Stimulated activated CD4-positive, alpha-beta T cell treated with anti-CD3 and anti-CD28 coated beads, Interleukin-15, amount 100 ng/mL, for 48 hours (primary cell): ENCODE measurements at regions not wholly inside any gene's neighbourhood (a gene's known extent, or its start where the extent isn't known, plus 50 kb on each side); places are given as distances from the start of the nearest gene placed in this dataset.

Experiments
- DNase-seq, 2 donors: peaks; one replicate each; pipeline ENCODE4 v3.0.0-alpha.2; 2020; ENCODE audit warnings: low read depth in 2 of 2

- DNase-seq = no peak
Measured at GRCh38 chr11:129324533-129325175, 51.0 kb upstream of the BARX2 start.

- DNase-seq = no peak
Measured at GRCh38 chr11:129323896-129324502, 51.6 kb upstream of the BARX2 start.

- no peak for DNase-seq
Measured at GRCh38 chr11:129322941-129323340, 52.7 kb upstream of the BARX2 start.

- no peak for DNase-seq
Measured at GRCh38 chr11:129321076-129321475, 54.6 kb upstream of the BARX2 start.

GRCh38 chr11:129320494-129320893 lies 55.2 kb upstream of the BARX2 start:
- DNase-seq = no peak

GRCh38 chr11:129319751-129320150 lies 55.9 kb upstream of the BARX2 start:
- no peak for DNase-seq

GRCh38 chr11:129319201-129319600 lies 56.4 kb upstream of the BARX2 start:
- DNase-seq = no peak

- no peak for DNase-seq
Measured at GRCh38 chr11:129317571-129317970, 58.1 kb upstream of the BARX2 start.

- no peak for DNase-seq
Measured at GRCh38 chr11:129316781-129317180, 58.9 kb upstream of the BARX2 start.

- no peak for DNase-seq
Measured at GRCh38 chr11:129315781-129316579, 59.7 kb upstream of the BARX2 start.

GRCh38 chr11:129314371-129314770 lies 61.3 kb upstream of the BARX2 start:
- DNase-seq = no peak

- no peak for DNase-seq
Measured at GRCh38 chr11:129313541-129314297, 61.9 kb upstream of the BARX2 start.

GRCh38 chr11:129312730-129313503 lies 62.7 kb upstream of the BARX2 start:
- DNase-seq = no peak

- no peak for DNase-seq
Measured at GRCh38 chr11:129308241-129308865, 67.3 kb upstream of the BARX2 start.

- no peak for DNase-seq
Measured at GRCh38 chr11:129307162-129307561, 68.5 kb upstream of the BARX2 start.

- DNase-seq = no peak
Measured at GRCh38 chr11:129302386-129303101, 73.1 kb upstream of the BARX2 start.

GRCh38 chr11:129300099-129300498 lies 75.5 kb upstream of the BARX2 start:
- DNase-seq = no peak

GRCh38 chr11:129298988-129299387 lies 76.7 kb upstream of the BARX2 start:
- no peak for DNase-seq

GRCh38 chr11:129295746-129296145 lies 79.9 kb upstream of the BARX2 start:
- DNase-seq = no peak

GRCh38 chr11:129292771-129293170 lies 82.9 kb upstream of the BARX2 start:
- DNase-seq = no peak
